ENCODE measurements at regions not wholly inside any gene's neighbourhood (a gene's known extent, or its start where the extent isn't known, plus 50 kb on each side); places are given as distances from the start of the nearest gene placed in this dataset.

DNA sequence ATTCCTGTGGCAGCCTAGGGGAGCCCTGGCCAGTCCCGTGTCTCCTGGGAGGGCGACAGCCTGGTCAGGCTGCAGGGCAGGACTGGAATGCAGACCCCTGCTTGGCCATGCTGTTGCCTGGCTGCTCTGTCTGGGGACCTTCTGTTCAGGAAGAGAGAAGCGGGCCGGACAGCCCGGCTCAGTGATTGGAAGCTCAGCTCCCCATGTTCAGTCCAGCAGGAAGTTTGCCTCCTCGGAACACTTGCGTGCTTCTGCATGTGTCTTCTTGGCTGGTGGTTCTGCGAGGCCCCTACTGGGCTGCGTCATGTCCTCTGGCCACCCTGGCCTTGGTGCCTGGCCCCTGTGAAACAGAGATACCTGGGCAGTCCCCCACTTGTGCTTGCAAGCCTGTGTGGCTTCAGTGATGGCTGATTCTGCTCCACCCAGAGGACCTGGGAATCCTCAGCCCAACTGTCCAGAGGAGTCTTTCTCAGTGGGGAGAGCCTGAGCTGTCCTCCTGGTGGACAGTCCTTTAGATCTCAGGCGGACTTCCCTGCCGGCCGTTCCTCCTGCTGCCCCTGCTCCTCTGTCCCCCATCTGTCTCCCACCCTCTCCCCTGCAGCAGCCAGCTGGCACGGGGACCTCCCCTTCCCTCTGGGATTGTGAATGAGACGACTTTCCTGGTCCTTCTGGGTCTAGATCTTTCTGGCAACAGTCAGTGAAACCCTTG is 279.5 kb downstream of the SEC14L1 start:
- H3K4me3 ChIP-seq (ENCODE audit: low read depth, low read length), result no peak overlapping the region
- DNase-seq (ENCODE audit: low read depth), result no peak

DNA sequence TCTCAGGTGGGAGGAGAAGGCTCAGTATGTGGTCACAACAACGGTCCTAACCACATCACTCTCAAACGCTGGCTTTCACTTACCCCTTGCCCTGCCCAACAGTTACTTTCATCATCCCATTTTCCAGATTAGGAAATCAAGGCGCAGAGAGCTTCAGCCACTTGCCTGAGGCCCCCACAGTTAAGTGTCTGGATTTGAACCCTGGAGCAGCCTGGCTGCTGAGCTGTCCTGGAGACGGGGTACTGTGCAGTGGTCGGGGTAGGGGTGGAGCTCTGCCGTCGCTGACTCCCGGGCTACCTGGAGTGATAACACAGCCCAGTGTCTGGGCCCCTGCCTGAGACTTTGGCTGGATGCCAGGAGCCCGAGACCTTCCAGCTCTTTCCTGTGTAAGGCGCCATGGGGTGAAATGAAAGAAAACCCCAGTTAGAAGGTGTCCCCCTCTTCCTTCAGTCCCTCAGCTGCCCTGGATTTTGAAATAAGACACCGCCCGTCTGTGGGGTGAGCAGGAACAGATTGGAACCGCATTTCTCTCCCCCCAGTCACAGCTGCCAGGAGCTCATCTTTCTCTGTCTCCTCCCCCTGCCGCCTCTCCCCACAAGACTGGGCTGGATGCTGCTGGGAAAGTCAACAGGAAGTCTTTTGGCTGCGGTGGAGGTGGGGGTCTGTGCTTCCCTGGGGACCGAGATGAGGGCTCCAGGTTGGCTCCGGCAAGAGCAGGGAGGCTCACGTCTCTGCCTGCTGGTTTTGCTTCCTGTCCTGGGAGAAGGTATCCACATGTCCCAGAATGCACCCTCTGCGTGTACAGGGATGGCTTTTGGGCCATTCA is 280.2 kb downstream of the SEC14L1 start:
- no peak overlapping the region for H3K4me3 ChIP-seq (ENCODE audit: low read depth, low read length)
- DNase-seq (ENCODE audit: low read depth), result peak; percentile 89

DNA sequence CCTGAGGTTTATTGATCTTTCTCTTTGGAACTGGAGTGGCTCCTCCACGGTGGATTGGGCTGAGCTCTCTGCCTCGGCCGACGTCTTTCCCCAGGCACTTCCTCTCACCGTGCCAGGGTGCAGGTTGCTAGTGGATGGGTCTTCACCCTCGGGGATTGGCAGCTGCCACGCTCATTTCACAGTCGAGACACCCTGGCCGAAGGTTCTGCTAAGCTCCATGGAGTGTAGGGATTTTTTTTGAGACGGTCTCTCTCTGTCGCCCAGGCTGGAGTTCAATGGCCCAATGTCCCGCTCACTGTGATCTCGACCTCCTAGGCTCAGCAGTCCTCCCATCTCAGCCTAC is 280.8 kb downstream of the SEC14L1 start:
- no peak overlapping the region for H3K4me3 ChIP-seq (ENCODE audit: low read depth, low read length)
- no peak for DNase-seq (ENCODE audit: low read depth)

DNA sequence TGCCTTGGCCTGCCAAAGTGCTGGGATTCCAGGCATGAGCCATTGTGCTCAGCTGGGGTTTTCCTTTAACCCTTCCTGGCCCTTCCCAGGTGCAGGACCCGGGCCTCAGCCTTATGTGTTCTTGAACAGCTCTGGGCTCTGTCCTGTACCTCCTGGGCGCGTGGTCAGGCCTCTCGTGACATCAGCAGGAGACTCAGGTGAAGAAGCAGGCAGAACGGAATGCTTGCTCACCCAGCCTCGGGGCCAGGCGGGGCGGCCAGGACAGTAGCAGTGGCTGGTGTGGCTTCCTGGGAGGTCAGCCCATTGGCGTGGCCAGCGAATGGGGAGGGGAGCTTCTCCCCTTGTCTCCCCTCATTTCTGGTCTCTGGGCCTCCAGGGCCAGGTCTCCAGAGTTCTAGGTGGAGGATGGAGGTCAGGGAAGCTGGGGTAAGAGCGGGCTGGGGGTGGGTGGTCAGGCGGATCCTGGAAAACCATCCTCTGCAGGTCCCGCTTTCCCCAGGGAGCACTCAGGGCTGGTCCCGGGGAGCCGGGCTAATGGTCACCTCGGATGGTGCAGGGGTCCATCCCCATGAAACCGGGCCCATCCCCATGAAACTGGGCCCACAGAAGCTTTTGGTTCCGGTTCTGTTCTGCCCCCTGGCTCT is 281.5 kb downstream of the SEC14L1 start:
- DNase-seq (ENCODE audit: low read depth), result no peak
- no peak overlapping the region for H3K4me3 ChIP-seq (ENCODE audit: low read depth, low read length)

DNA sequence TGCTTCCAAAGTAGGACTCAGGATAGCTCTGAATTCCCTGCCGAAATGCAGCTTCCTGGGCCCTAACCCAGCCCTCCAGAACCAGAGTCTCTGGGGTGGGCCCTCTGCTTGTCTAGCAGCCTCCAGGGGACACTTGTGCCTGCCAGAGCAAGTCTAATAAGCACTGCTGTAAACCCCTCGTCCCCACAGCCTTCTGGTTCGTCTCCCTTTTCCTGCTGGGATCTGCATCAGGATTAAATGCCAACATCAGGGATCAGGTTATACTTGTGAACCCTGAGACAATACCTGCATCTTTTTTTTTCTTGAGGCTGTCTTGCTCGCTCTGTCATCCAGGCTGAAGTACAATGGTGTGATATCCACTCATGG is 282.0 kb downstream of the SEC14L1 start:
- H3K4me3 ChIP-seq (ENCODE audit: low read depth, low read length), result no peak overlapping the region
- no peak for DNase-seq (ENCODE audit: low read depth)

DNA sequence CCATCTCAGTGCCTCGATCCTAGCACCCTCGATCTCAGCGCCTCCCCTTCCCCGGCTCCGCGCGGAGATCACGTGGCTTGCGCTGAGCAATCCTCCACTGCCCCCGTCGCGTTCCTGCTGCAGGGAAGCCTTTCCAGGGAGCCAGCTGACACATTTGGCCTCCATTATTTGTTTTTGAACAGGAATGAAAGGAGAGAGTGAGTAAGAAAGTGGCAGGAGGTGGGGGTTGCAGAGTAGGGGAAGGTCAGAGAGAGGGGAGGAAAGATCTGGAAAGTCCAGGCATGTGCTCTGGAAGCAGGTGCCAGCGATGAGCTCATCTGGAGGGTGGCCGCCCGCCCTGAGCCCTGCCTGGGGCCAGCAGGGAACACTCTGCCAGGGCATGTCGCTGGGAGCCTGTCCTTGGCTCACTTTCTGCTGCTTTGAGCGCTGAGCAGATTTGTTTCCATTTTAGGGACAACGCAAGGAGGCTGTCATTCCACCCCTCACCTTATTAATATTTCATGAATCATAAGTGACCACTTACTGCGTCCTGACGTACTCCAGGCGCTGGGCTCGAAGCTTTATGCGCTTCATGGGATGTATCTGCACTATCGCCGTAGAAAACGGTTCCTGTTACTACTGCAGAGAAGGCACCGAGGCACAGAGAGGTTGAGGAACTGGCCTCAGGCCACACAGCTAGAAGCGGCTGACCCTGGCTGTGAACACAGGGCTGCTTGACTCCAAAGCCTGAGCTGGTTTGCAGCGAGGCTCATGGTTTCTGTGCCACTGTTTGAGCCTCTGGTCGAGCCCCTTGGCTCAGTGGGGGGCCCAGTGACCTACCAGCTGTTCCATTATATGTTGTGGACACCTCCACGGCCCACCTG is 283.1 kb downstream of the SEC14L1 start:
- H3K4me3 ChIP-seq (ENCODE audit: low read depth, low read length), result no peak overlapping the region
- DNase-seq (ENCODE audit: low read depth), result peak; percentile 91

DNA sequence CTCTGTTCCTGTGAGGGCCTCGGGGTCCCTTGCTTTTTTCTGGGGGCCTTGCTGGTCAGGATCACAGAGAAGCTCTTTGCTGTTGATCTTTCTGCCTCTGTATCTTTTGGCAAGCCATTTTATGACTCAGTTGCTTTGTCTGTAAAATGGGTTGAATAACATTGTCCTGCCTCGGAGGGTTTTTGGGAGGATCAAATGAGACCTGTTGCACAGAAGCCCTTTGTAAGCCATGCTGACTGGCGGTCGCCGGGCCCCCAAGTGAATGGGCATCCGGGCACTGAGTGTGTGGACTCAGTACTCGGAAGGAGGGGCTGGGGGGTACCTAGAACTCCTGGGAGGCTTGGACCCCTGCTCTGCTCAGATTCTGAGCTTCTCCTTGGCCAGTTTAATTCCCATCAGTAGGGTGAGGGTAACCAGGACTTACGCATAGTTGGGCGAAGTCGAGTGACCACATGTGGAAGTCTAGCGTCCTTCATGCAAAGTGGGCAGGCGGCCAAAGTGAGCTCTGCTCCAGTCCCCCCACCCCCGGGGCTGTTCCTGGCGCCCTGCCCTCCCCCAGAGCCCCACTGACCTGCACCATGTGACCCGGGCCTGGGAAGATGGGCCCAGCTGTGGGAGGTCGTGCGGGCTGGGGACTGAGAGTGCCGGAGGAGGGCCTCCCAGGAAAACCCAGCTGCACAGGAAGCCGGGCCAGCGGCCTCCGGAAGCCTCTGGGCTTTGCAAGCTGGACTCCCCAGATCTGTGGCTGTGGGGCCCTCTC is 284.0 kb downstream of the SEC14L1 start:
- peak; percentile 96 for DNase-seq (ENCODE audit: low read depth)

DNA sequence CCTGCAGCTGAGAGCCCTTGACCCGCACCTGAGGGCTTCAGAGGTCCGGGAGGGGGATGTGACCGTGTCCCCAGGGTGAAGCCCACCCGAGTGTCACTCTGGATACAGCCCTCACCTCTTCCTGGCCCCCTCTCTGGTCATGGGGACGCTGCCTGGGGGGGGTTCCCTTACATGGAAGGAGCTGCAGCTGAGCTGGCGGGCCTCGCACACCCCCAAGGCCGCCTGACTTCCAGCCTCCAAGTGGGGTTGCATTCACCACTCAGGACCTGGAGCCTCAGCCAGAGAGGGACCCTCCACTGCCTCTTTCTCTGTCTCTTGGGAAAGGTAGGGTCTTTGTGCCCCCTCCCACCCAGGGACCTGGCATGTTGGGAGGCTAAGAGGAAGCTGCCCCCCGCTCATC is 284.6 kb downstream of the SEC14L1 start:
- no peak overlapping the region for H3K4me3 ChIP-seq (ENCODE audit: low read depth, low read length)
- no peak for DNase-seq (ENCODE audit: low read depth)

More for the DNA sequence above, 284.0 kb downstream of the SEC14L1 start:
- H3K4me3 ChIP-seq (ENCODE audit: low read depth, low read length), result no peak overlapping the region

DNA sequence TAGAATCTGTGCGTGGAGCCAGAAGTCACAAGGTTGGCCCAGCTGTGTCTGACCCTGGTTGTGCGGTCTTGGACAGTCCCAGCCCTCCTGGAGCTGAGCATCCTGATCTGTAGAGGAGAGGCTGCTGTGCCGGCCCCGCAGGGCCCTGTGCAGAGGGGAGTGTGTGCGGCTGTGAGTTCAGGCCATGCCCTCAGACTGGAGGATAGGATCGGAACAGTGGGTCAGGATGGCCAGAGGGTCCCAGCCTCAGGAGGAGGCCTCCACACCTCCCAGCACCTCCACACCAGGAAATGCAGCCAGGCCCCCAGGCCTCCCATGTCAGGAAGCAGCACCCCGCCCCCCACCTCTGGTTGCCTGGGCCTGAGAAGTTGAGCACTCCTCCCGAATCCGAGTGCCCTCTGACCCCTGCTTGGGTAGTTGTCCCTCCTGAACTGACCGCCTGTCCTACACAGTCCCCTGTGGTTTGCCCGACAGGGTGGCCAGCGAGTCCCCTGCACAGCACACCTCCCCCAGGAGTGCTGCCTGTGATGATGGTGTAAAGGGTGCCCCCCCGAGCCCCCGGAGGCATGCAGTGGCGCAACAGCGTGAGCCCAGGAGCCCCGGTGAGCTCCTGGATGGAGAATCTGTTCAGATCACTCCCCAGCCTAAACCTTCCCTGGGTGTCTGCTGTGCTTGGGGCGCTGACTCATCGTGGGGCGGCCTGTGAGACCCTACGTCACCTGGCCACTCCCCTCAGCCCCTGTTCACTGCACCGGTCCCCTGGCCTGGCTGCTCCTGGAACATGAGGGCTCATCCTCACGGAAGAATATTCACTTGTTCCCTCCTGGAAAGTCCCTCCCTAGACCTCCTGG is 285.2 kb downstream of the SEC14L1 start:
- H3K4me3 ChIP-seq (ENCODE audit: low read depth, low read length), result no peak overlapping the region
- DNase-seq (ENCODE audit: low read depth), result peak; percentile 76

DNA sequence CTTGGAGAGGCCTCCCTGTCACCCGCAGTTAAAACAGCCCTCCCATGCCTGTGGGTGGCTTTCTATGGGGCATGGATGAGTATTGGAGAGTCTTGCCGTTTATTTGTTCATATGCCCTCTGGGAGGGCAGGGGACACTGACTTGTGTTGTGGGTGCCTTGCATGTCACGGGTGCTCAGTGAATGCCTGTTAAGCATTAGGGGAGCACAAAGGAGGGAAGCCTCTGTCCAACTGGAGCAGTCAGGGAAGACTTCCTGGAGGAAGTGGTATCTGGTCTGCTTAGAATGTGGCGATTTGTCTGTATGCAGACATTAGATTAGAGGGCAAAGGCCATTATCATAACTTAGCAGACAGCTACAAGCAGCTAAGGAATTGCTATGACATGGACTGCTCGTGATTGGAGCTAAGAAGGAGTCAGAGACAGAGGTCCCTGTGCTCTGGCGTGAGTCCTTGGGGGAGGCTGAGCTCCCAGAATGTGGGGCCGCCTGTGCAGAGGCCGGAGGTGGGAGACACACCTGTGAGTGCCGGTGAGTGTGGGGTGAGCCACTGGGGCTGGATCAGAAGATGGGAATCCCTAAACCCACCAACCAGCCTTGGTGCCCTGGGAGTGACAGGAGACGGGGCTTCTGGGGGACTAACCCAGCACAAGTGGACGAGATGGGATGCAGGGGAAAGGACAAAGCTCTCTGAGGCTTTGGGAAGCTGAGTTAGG is 286.1 kb downstream of the SEC14L1 start:
- no peak overlapping the region for H3K4me3 ChIP-seq (ENCODE audit: low read depth, low read length)
- no peak for DNase-seq (ENCODE audit: low read depth)

DNA sequence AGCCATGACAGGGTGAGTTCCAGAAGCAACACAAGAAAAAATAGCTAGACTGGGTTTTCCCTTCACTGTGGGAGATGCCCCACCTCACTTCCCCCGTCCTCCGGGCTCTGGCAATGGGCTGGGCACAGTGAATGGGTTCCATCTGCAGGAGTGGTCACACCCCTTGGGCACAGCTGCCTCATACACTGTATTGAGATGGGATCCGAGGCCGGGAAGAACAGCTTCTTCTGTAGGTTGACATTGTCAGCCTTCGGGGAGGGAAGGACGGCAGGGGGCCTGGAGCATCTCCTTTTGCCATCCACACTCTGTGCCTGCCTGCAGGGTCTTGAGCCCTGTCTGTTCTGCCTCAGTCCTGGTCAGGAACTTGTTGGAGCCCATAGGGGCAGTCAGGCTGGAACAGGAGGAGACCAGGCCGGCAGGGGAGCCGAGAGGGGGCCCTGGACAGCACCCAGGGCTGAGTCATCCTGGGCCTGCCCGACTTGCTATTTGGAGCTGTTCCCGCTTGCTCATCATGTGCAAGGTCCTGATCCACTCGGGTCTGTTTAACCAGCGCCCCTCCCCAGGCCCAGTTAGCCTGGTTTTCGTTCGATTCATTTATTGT is 286.7 kb downstream of the SEC14L1 start:
- DNase-seq (ENCODE audit: low read depth), result no peak
- H3K4me3 ChIP-seq (ENCODE audit: low read depth, low read length), result no peak overlapping the region

DNA sequence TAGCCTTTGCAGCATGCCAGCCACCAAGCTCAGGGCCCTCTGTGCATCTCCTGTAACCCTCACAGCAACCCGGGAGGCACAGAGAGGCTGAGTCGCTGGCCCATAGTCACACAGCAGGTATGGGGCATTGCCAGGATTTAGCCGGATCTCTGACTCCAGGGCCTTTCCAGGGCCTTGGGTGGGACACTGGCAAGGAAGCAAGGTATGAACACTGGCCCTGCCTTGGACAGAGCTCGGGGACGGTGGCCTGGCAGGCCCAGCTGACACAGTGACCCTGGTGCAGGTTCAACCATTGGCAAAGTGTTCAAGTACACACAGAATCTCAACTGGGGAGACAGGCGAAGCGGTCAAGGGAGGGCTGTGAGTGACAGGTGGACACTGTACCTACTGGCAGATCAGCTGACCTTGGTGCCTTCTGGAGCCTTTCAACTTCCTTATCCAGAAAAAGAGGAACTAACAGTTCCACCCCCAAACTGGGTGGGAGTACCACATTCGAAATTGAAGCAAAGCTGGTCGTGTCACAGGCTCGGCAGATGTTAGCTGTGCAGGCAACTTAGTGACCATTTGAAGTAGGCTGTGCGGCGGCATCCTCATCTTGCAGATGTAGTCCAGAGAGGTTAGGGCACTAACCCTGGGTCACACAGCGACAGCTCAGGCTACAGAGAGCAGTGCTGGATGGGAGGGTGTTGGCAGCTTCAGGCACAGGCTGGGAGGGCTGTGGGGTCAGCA is 287.4 kb downstream of the SEC14L1 start:
- DNase-seq (ENCODE audit: low read depth), result no peak
- H3K4me3 ChIP-seq (ENCODE audit: low read depth, low read length), result no peak overlapping the region

DNA sequence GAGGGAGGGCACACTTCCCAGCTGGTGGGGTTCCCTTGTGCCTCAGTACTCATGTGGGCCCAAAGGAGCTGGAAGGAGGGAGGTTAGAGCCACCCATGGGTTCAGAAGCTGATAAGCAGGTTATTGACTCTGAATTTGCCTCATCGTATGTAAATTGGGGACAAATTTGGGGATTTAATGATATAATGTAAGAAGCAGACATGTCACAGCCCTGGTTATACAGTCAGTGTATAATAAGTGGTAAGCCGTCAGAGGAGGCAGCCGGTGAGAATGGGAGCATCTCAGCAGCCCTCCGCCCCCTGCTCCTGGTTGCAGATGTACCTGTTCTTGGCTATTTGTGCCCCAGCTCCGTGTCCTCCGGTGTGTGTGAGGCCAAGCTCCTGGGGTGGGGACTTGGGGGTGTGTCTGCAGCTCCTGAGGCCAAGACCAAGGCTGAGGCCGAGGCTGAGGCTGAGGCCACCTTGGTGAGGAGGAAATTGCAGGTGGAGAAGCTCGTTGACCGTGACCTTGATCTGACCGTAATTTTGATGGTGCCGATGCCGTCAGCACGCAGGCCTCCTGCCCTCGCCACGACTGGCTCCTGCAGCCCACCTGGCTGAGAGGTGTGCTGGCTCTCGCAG is 288.1 kb downstream of the SEC14L1 start:
- DNase-seq (ENCODE audit: low read depth), result no peak
- H3K4me3 ChIP-seq (ENCODE audit: low read depth, low read length), result no peak overlapping the region

DNA sequence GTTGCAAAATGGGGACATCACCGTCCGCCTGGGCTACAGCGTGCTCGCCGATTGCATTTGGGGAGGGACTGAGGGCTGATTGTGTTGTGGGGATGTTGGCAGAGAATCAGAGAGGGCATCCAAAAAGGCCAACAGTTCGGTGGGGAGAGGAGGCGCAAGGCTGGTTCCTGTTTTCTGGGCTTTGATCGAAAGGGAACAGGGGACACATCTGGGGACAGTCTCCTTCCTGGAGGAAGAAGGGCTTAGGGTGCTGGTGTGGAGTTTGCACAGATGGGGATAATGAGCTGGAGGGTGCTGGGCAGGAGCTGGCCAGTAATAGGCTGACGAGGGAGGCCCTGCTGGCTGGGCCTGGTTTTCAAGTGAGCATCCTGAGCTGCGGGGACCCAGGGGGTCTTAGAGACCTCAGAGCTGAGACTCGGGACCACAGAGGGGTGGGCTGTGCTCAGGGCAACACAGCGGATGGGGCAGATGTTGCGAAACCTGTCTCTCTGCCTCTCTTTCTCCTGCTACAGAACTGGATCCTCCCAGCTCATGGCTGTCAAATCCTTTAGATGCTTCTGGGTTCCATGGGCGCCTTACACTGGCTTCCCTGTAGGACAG is 288.7 kb downstream of the SEC14L1 start:
- H3K4me3 ChIP-seq (ENCODE audit: low read depth, low read length), result no peak overlapping the region
- DNase-seq (ENCODE audit: low read depth), result no peak

DNA sequence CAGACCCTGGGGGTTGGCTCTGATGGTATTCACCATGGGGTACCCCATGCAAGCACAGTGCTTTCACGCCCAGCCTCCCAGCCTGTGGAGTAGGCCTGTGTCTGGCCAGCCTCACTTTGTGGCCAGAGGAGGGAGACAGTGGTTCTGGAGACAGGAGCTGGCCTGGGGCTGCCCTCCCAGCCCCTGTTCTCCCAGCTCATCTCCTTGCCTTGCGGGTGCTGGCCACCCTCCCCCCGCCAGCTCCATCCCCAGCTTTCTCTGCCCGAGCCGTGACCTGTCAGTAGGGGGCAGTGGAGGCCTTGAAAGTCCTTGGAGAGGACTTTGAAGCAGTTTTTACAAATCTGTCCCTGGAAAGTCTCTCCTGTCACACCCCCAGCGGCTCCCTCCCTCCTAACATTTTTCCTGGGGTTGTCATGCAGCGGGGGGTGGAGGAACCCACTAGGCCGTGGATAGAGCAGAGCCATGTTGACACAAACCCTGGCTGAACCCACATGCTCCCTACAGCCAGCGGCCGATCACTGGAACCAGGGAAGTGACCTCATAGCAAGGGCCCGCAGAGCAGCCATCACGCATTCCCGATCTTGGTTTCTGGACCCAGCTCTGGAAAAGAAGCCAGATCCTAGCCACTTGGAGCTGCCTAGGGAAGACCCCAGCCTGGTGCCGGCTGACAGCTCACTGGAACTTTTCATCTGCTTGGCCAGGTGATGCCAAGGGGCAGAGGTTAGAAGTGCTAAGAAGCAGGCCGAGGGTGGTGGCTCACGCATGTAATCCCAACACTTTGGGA is 289.4 kb downstream of the SEC14L1 start:
- no peak overlapping the region for H3K4me3 ChIP-seq (ENCODE audit: low read depth, low read length)
- peak; percentile 92 for DNase-seq (ENCODE audit: low read depth)

All from skeletal muscle cell (primary cell).